Kidney (tissue), 13 donors: ENCODE measurements at regions not wholly inside any gene's neighbourhood (a gene's known extent, or its start where the extent isn't known, plus 50 kb on each side); places are given as distances from the start of the nearest gene placed in this dataset.
"Not testable (repeated sequence)": the region's sequence is repeated elsewhere in the genome, so short reads cannot be mapped to it uniquely, and the experiment has no call there.

Experiments used
- DNase-seq, 5 donors: peaks; one replicate each; pipeline ENCODE4 v3.0.0-alpha.2; 2013 to 2020
- FAIRE-seq: peaks from 2 replicates; lab custom pipeline; 2012; peaks lifted over from hg19 to GRCh38; lab: Jason Lieb, UNC
- H3K27ac ChIP-seq, 2 donors: one replicate each; pipeline ENCODE4 v1.7.0; 2013; ENCODE audit warnings: low read depth in 2 of 2, low read length in 2 of 2, inconsistent platforms in 1 of 2
- H3K27me3 ChIP-seq: one replicate; pipeline ENCODE4 v1.7.1; 2013; ENCODE audit warnings: low read length, inconsistent platforms; ENCODE audit not compliant: control insufficient read depth, insufficient read depth
- H3K36me3 ChIP-seq, 3 donors: one replicate each; pipeline versions ENCODE4 v1.7.0 to v1.7.1; 2013; ENCODE audit warnings: low read length in 3 of 3, control low read depth in 1 of 3, inconsistent platforms in 1 of 3; ENCODE audit not compliant: insufficient read depth in 3 of 3, control insufficient read depth in 2 of 3
- H3K4me1 ChIP-seq, 3 donors: one replicate each; pipeline versions ENCODE4 v1.7.0 to v1.7.1; 2013; ENCODE audit warnings: low read length in 3 of 3, inconsistent platforms in 1 of 3, low read depth in 1 of 3; ENCODE audit not compliant: control insufficient read depth in 2 of 3, insufficient read depth in 2 of 3
- H3K4me3 ChIP-seq, 3 donors: one replicate each; pipeline versions ENCODE4 v1.7.0 to v1.8.1; 2013; ENCODE audit warnings: low read length in 3 of 3, control low read depth in 1 of 3, inconsistent platforms in 1 of 3
- H3K9ac ChIP-seq, 3 donors: one replicate each; pipeline versions ENCODE4 v1.7.0 to v1.7.1; 2013; ENCODE audit warnings: low read length in 3 of 3, control low read depth in 1 of 3, inconsistent platforms in 1 of 3
- H3K9me3 ChIP-seq, 3 donors: one replicate each; pipeline versions ENCODE4 v1.7.0 to v1.7.1; 2013; ENCODE audit warnings: low read length in 3 of 3, control low read depth in 1 of 3, inconsistent platforms in 1 of 3; ENCODE audit not compliant: control insufficient read depth in 2 of 3, insufficient read depth in 1 of 3
- CTCF ChIP-seq: IDR thresholded peaks from 3 replicates; pipeline ENCODE4 v1.5.1; 2012; ENCODE audit warnings: mild to moderate bottlenecking, moderate library complexity, borderline replicate concordance; ENCODE audit not compliant: insufficient read depth; ENCODE audit errors: extremely low read depth
- intact Hi-C: fragments of 100-400 bp; cut with DNase I; formaldehyde crosslinking; loops from one replicate; pipeline ENCODE4 v1.11.1; 2022
- donor health status: control.
- donor health status: control.
- donor health status: control.
- donor health status: control.
- donor health status: control.
- donor health status: DM: yes; HTN: yes; CAD: no.
- donor health status: Normal renal cell carcinoma (clear cell type).

GRCh38 chr11:7175007-7175406, 76.7 kb upstream of the SYT9 start:
- no peak overlapping the region for H3K4me3 ChIP-seq
- no peak overlapping the region for H3K27ac ChIP-seq
- intact Hi-C loops = no loop called here
- no peaks in the 10 kb centered on the region for H3K36me3 ChIP-seq
- H3K27me3 ChIP-seq = no peaks in the 10 kb centered on the region
- no peaks in the 10 kb centered on the region for H3K4me1 ChIP-seq
- DNase-seq (no peak), FAIRE-seq (no peak)
- no peak overlapping the region for H3K9ac ChIP-seq
- no peak for TF ChIP-seq CTCF
- H3K9me3 ChIP-seq = no peaks in the 10 kb centered on the region

- Histone ChIP-seq H3K4me3 (no peak overlapping the region), H3K27ac (no peak overlapping the region), H3K9me3 (no peaks in the 10 kb centered on the region), H3K27me3 (no peaks in the 10 kb centered on the region), H3K4me1 (no peaks in the 10 kb centered on the region), H3K36me3 (no peaks in the 10 kb centered on the region), H3K9ac (no peak overlapping the region)
- no peak for FAIRE-seq
- DNase-seq = no peak
- intact Hi-C loops = no loop called here
- TF ChIP-seq CTCF = no peak
These were observed 65.5 kb upstream of the SYT9 start for GRCh38 chr11:7186190-7186589.

- H3K27ac ChIP-seq = no peak overlapping the region
- intact Hi-C loops = no loop called here
- no peak overlapping the region for H3K4me3 ChIP-seq
- H3K4me1 ChIP-seq = no peaks in the 10 kb centered on the region
- no peaks in the 10 kb centered on the region for H3K27me3 ChIP-seq
- no peaks in the 10 kb centered on the region for H3K9me3 ChIP-seq
- H3K9ac ChIP-seq = no peak overlapping the region
- DNase-seq (no peak), FAIRE-seq (no peak)
- H3K36me3 ChIP-seq = no peaks in the 10 kb centered on the region
- TF ChIP-seq CTCF = no peak
These were observed 65.0 kb upstream of the SYT9 start for GRCh38 chr11:7186676-7187075.

GRCh38 chr11:7192785-7193184, 58.9 kb upstream of the SYT9 start:
- H3K27ac ChIP-seq, DNase-seq, H3K9me3 ChIP-seq, H3K9ac ChIP-seq, H3K4me3 ChIP-seq, H3K36me3 ChIP-seq, intact Hi-C loops, FAIRE-seq, H3K4me1 ChIP-seq, H3K27me3 ChIP-seq: not testable (repeated sequence)
